ENCODE measurements at regions not wholly inside any gene's neighbourhood (a gene's known extent, or its start where the extent isn't known, plus 50 kb on each side); places are given as distances from the start of the nearest gene placed in this dataset.

DNA sequence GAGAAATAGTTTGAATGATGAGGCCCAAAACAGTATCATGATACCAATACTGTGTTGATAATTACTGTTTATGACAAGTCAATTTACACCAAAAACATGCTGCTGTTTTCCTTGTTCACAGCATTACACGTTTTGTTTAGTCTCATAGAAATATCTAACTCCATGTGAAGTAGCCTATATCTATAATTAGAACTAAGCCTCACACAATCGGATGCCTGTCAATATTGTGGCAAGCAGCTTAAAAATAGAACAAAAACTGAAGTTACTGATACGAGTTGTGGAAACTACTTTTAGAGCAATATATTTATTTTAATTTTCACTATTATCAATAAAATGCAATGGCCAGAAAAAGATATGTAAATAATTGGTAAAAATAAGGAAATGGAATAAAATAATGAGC lies 470.8 kb downstream of the ZEB2 start:
- Histone ChIP-seq H3K9me3 (ENCODE audit: low read depth) (no peaks in the 10 kb centered on the region), H3K36me3 (no peaks in the 10 kb centered on the region), H3K4me2 (no peak overlapping the region), H2AFZ (replicated peaks) (no peak overlapping the region), H3K4me1 (no peaks in the 10 kb centered on the region), H3K9ac (no peak overlapping the region), H3F3A (ENCODE audit: low read depth) (no peaks in the 10 kb centered on the region), H4K20me1 (ENCODE audit: low read depth) (no peaks in the 10 kb centered on the region), H3K4me3 (no peak overlapping the region), H3K27me3 (no peaks in the 10 kb centered on the region), H3K27ac (no peak overlapping the region), H3K79me2 (ENCODE audit: low read depth) (no peaks in the 10 kb centered on the region)
- no peaks in the 10 kb centered on the region for H3K36me3 Mint-ChIP-seq
- DNase-seq (ENCODE audit: low spot score) = no peak
- no peak overlapping the region for H3K27ac Mint-ChIP-seq
- H3K4me1 Mint-ChIP-seq = no peaks in the 10 kb centered on the region
- H3K9me3 Mint-ChIP-seq = no peaks in the 10 kb centered on the region
- H3K4me3 Mint-ChIP-seq = no peak overlapping the region
- H3K27me3 Mint-ChIP-seq (ENCODE audit: insufficient read depth, low read depth) = no peaks in the 10 kb centered on the region
- no peak for TF ChIP-seq EZH2 (IDR thresholded peaks at IDR 0.05)
- TF ChIP-seq, protein P1, sequence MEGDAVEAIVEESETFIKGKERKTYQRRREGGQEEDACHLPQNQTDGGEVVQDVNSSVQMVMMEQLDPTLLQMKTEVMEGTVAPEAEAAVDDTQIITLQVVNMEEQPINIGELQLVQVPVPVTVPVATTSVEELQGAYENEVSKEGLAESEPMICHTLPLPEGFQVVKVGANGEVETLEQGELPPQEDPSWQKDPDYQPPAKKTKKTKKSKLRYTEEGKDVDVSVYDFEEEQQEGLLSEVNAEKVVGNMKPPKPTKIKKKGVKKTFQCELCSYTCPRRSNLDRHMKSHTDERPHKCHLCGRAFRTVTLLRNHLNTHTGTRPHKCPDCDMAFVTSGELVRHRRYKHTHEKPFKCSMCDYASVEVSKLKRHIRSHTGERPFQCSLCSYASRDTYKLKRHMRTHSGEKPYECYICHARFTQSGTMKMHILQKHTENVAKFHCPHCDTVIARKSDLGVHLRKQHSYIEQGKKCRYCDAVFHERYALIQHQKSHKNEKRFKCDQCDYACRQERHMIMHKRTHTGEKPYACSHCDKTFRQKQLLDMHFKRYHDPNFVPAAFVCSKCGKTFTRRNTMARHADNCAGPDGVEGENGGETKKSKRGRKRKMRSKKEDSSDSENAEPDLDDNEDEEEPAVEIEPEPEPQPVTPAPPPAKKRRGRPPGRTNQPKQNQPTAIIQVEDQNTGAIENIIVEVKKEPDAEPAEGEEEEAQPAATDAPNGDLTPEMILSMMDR (IDR thresholded peaks at IDR 0.05) = no peak
- TF ChIP-seq EZH2phosphoT487 (IDR thresholded peaks at IDR 0.05) = no peak

GRCh38 chr2:144048631-144049060 lies 471.3 kb downstream of the ZEB2 start:
- H3K4me1 Mint-ChIP-seq = no peaks in the 10 kb centered on the region
- Histone ChIP-seq H3K4me1 (no peaks in the 10 kb centered on the region), H4K20me1 (ENCODE audit: low read depth) (no peaks in the 10 kb centered on the region), H3K27me3 (no peaks in the 10 kb centered on the region), H3K9ac (no peak overlapping the region), H2AFZ (replicated peaks) (no peak overlapping the region), H3K79me2 (ENCODE audit: low read depth) (no peaks in the 10 kb centered on the region), H3K9me3 (ENCODE audit: low read depth) (no peaks in the 10 kb centered on the region), H3K4me2 (no peak overlapping the region), H3F3A (ENCODE audit: low read depth) (no peaks in the 10 kb centered on the region), H3K27ac (no peak overlapping the region), H3K4me3 (no peak overlapping the region), H3K36me3 (no peaks in the 10 kb centered on the region)
- no peak overlapping the region for H3K4me3 Mint-ChIP-seq
- H3K36me3 Mint-ChIP-seq = no peaks in the 10 kb centered on the region
- no peak for TF ChIP-seq EZH2 (IDR thresholded peaks at IDR 0.05)
- TF ChIP-seq, protein P1 (IDR thresholded peaks at IDR 0.05) = no peak
- TF ChIP-seq EZH2phosphoT487 (IDR thresholded peaks at IDR 0.05) = no peak
- no peaks in the 10 kb centered on the region for H3K27me3 Mint-ChIP-seq (ENCODE audit: insufficient read depth, low read depth)
- no peaks in the 10 kb centered on the region for H3K9me3 Mint-ChIP-seq
- H3K27ac Mint-ChIP-seq = no peak overlapping the region
- DNase-seq (ENCODE audit: low spot score) = no peak

DNA sequence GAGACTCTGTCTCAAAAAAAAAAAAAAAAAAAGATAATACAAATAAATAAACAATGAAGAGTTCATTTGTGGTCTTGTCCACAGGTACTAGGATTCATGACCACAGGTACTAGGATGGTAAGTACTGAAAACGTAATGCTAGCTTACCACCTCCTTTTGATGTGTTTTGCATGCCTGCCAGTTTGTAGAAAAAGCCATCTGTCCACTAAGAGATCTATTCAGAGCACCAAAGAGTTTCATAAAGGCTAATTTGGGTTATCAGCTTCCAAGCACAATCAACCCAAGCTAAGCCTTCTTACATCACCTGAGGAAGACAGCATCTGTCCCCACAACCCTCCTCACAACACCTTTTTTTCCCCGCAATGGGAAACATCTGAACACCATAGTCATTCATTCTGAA lies 477.2 kb downstream of the ZEB2 start:
- Histone ChIP-seq H3K27me3 (no peaks in the 10 kb centered on the region), H3F3A (ENCODE audit: low read depth) (no peaks in the 10 kb centered on the region), H4K20me1 (ENCODE audit: low read depth) (no peaks in the 10 kb centered on the region), H3K4me1 (no peaks in the 10 kb centered on the region), H3K4me3 (no peak overlapping the region), H3K79me2 (ENCODE audit: low read depth) (no peaks in the 10 kb centered on the region), H3K9me3 (ENCODE audit: low read depth) (no peaks in the 10 kb centered on the region), H3K36me3 (no peaks in the 10 kb centered on the region), H3K27ac (no peak overlapping the region), H3K4me2 (no peak overlapping the region), H2AFZ (replicated peaks) (no peak overlapping the region), H3K9ac (no peak overlapping the region)
- TF ChIP-seq EZH2 (IDR thresholded peaks at IDR 0.05) (no peak), EZH2phosphoT487 (IDR thresholded peaks at IDR 0.05) (no peak)
- TF ChIP-seq, protein P1 (IDR thresholded peaks at IDR 0.05) = no peak
- H3K4me3 Mint-ChIP-seq = no peak overlapping the region
- H3K9me3 Mint-ChIP-seq = no peaks in the 10 kb centered on the region
- DNase-seq (ENCODE audit: low spot score) = no peak
- H3K4me1 Mint-ChIP-seq = no peaks in the 10 kb centered on the region
- H3K36me3 Mint-ChIP-seq = no peaks in the 10 kb centered on the region
- H3K27me3 Mint-ChIP-seq (ENCODE audit: insufficient read depth, low read depth) = no peaks in the 10 kb centered on the region
- peak overlapping the region; percentile 57 for H3K27ac Mint-ChIP-seq

Data from neural progenitor cell (in vitro differentiated cells).